22Rv1 (cell line): ENCODE measurements at regions not wholly inside any gene's neighbourhood (a gene's known extent, or its start where the extent isn't known, plus 50 kb on each side); places are given as distances from the start of the nearest gene placed in this dataset.
"Not testable (repeated sequence)": the region's sequence is repeated elsewhere in the genome, so short reads cannot be mapped to it uniquely, and the experiment has no call there.

Experiments used
- H3K27ac ChIP-seq: fragments of 450-650 bp; 2 replicates; pipeline ENCODE4 v1.5.1; 2017
- CTCF ChIP-seq: fragments of 450-650 bp; IDR thresholded peaks from 2 replicates; pipeline ENCODE4 v1.5.1; 2017; ENCODE audit warnings: mild to moderate bottlenecking
- ZFX ChIP-seq: fragments of 450-650 bp; IDR thresholded peaks from 2 replicates; pipeline ENCODE4 v1.6.1; 2017; ENCODE audit warnings: antibody characterized with exemption, borderline replicate concordance

GRCh38 chrX:23458957-23459356 lies 124.3 kb downstream of the PTCHD1 start:
- H3K27ac ChIP-seq, result not testable (repeated sequence)

GRCh38 chrX:23465105-23465791 lies 130.6 kb downstream of the PTCHD1 start:
- H3K27ac ChIP-seq, result no peak overlapping the region
- no peak for TF ChIP-seq ZFX
- TF ChIP-seq CTCF, result no peak

- TF ChIP-seq ZFX (no peak), CTCF (no peak)
- H3K27ac ChIP-seq, result no peak overlapping the region
Measured at GRCh38 chrX:23465985-23466384, 131.3 kb downstream of the PTCHD1 start.

GRCh38 chrX:23478056-23478455 lies 143.4 kb downstream of the PTCHD1 start:
- H3K27ac ChIP-seq, result no peak overlapping the region
- TF ChIP-seq CTCF (no peak), ZFX (no peak)

- no peak for TF ChIP-seq ZFX
- TF ChIP-seq CTCF, result no peak
- no peak overlapping the region for H3K27ac ChIP-seq
Measured at GRCh38 chrX:23478561-23478960, 143.9 kb downstream of the PTCHD1 start.

- no peak overlapping the region for H3K27ac ChIP-seq
- TF ChIP-seq ZFX (no peak), CTCF (no peak)
Measured at GRCh38 chrX:23482561-23482960, 147.9 kb downstream of the PTCHD1 start.

GRCh38 chrX:23483396-23483795 lies 148.7 kb downstream of the PTCHD1 start:
- no peak overlapping the region for H3K27ac ChIP-seq
- TF ChIP-seq CTCF (no peak), ZFX (no peak)

- H3K27ac ChIP-seq, result no peak overlapping the region
- no peak for TF ChIP-seq ZFX
- TF ChIP-seq CTCF, result no peak
Measured at GRCh38 chrX:23493941-23494374, 159.3 kb downstream of the PTCHD1 start.
